Glomerular endothelial cell (primary cell): ENCODE measurements at regions not wholly inside any gene's neighbourhood (a gene's known extent, or its start where the extent isn't known, plus 50 kb on each side); places are given as distances from the start of the nearest gene placed in this dataset.

Source experiments
- DNase-seq: peaks from one replicate; pipeline ENCODE4 v3.0.0-alpha.2; 2011; ENCODE audit warnings: low read depth, low spot score; ENCODE audit errors: extremely low read depth

DNA sequence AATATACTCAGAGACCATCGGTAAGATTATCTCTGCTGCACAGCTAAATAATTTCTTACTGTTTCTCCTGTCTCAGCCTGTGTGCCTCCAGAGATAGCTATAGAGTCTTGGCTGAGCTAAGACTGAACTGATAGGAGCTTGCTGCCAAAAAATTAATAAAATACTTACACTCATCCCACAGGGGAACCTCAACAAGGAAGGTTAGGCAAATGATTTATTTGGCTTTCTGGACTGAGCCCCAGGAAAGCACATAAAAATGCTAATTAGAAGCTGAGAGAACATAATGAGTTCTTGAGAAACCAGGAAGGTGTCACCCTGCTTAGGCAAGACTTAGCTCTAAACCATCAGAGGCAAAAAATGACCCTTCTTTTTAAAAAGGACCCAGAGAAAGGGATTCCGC, 534.5 kb downstream of the TNS3 start:
- DNase-seq = no peak

DNA sequence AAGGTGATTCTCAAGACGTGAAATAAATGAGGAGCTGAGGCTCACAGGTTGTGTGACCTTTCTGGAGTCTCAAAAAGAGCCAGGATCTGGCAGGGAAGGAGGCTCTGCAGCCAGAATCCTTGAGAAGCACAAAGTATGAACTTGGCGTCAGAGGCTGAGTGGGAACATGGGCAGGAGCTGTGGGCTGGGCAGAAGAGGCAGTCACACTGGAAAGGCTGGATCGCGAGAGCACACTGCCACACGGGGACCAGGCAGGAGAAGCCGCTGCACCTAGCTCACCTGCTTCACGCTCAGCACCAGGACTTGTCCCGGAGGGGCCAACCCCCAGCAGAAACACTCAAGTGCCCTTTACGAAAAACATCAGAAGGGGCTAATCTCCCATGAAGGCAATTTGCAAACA, 535.0 kb downstream of the TNS3 start:
- DNase-seq = no peak

DNA sequence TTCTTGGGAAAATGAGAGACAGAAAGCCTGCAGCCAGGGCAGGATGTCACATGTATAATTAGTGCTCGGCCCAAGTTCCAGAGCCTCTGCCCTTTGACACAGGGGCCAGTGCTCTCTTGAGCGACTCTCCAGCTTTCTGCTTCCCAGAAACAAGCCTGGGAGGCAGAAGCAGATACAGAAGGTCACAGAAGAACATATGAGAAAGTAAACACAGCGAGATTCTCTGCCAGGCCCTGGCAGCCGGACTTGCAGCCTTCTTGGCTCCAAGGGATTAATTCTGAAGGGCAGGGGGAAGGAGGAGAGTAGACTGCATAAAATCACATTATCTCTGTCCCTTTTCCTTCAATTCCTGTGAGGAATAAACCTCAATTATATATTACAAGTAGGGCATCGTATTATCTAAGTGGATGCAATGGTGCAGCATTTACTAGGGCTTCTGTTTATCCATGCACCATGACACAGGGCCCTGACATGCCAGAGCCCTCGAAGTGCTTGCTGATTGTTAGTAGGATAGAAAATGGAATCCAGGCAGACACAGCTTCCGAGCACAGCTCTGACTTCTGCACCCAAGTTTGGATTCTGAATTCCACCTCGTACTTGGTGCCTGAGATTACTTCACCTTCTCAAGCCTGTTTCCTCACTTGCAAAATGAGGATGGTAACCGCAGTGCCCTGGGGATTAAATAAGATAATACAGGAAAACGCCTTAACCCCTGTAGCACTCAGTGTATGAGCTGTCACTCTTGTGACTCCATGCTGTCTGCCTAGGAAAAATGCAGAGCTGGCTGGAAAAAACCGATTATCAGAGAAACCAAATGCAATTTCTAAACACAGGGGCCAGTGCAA, 536.5 kb downstream of the TNS3 start:
- no peak for DNase-seq

DNA sequence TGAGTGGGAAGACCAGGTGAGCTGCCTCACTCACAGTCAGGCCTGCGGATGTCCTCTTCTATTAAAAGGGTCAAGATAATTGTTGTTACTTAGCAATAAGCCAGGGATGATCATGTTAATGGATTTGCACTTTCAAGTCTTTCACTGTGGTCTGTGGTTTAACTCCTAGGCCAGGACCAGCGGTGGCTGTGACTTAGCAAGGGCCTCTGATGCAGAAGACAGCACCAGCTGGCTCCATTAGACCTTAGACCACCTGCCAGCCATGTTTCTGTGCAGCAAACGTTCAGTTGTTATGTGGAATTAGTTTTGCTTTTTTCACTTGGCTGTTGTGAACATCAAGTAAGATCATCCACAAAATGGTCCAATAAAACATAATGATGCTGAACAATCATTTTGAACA, 537.3 kb downstream of the TNS3 start:
- no peak for DNase-seq

DNA sequence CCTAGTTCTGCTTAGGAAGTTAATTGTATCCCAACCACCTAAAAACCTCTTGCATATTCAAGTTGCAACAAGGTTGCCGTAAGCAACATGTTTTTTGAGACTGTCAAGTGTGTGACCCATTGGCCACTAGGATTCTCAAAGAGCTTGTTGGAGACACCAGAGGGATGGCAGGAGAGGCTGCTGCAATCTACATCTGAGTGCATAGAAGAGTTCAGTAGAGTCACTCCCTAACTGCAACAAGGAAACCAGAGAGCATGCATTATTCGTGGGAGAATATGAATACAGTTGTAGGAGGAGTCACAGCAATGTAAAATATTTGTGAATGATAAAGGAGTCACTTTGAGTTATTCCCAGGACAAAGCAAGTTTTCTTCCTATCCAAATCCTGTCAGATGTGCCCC, 538.6 kb downstream of the TNS3 start:
- no peak for DNase-seq

DNA sequence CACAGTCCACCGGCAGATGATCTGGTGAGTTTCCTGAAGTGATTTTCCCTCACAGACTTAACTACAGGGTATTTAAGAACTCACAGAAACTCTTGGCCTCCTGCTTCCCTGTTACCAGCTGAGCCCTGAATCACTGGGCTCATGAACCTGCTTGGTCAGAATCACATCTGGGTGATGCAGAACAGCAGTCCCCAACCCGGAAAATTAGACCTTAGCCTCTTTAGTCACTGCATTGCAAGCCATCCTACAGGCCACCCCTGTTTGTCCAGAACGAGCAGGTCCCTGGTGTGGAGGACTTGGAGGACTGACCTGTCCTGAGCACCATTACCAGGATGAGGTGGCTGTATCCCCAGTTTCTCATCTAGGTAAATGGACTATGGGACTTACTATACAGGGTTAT, 539.2 kb downstream of the TNS3 start:
- no peak for DNase-seq

DNA sequence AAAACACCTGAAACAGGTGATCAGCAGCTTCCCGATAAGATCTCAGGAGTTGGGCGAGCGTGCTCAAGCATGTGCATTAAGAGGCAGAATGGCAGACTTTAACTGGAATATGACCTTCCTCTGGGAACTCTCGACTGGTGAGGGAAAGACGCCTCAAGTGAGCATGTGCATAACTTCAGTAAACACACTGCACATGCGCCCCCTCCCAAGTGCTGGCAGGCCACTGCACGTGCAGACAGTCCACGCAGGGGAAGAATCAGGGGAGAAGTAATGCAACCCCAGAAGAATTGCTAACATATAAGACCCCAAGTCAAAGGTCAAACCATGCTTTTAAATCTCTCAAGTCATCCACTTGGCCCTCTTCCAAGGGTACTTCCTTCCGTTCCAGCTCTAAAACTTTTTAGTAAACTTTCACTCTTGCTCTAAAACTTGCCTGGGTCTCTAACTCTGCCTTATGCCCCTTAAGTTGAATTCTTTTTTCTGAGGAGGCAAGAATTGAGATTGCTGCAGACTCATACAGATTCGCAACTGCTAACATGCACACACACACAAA, 541.0 kb downstream of the TNS3 start:
- DNase-seq = no peak

DNA sequence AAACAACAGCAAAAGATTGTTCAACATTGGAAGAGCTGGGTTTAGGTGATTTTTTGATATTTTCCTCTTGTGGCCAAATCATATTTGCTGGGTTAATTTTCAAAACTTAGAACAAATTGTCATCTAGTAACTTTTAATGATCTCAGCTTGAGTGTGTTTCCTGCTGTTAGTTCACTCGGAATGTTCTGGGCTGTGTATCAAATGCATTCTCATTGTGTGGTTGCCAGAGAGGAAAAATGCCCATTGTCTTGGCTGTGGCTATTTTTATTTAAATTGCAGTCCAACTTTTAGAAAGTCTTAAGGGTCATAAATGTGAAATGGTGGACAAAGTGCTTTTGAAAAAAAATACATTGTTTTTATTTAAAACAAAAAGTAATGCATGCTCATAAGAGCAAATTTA, 542.0 kb downstream of the TNS3 start:
- peak; percentile 75 for DNase-seq

DNA sequence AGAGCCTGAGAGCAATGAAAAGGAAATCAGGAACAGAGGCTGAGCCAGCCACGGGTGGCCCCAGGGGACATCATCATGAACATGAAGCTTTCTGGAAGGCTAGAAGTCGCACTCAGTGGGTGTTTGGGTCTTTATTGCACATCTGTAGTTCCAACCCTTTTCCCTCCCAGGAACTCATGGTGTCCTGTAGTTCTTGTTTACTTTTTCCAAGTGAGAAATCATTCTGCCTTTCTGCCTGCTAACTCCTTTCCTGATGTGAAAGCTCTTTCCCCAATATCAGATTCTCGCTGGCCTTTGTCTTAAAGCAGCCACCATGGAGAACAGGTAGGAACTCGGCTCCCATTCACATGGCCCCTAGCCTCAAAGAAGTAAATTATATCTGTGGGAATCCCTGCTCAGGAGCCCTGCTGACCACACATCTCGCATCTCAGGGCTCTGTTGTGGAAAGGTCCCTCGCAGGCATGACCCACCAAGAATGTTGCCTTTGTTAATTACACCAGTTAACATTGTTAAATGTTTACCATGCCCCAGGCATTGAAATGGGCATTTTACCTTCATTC, 542.7 kb downstream of the TNS3 start:
- no peak for DNase-seq

DNA sequence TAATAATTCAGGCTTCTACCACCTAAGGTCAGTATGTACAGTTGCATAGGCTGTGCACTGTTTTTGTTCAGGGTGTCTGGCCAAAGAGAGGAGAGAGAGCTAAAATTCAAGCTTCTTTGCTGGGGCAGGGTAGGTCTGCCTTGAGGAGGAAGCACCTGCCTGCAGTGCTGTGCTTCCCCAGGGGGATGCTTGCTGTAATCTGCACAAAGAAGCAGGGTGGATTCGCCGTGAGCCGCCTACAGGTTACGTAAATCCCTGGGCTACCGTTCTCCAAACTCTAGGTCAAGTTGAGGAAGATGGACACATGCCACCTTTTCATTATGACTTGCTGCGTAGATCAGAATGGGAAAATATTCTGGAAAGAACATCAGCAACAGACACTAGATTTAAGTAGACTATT, 543.3 kb downstream of the TNS3 start:
- no peak for DNase-seq

DNA sequence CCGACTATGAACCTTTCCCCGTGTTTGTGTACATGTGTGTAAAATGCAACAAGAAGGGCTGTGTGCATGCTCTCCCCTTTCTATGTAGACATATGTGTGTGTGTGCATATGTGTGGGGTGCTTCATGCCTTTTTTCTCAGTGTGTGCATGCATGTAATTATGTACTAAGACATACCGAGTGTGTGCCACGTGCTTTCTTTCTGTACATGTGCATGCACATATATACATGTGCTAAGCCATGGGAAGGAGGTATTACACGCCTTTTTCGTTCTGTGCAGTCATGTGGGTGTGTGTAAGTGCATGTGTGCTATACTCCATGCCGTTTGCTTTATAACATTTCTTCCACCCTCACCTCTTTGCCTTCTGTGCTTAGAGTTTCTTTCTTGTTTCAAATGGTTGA, 544.3 kb downstream of the TNS3 start:
- DNase-seq = no peak

DNA sequence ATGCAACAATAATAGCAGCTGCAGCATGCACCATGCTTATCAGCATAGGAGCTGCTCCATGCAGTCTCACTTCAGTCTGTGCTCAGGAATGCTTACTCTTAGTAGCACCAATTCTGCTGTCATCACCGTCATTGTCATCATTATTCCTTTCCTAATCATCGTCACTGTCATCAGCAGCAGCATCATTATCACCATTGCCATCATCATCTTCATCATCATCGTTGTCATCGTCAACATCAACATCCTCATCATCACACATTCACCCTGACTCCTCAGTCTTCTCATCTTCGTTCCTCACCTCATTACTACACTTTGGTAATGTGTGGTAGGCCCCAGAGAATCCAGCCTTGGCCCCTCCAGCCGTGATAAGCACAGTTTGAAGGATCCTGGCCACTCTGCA, 545.0 kb downstream of the TNS3 start:
- no peak for DNase-seq

DNA sequence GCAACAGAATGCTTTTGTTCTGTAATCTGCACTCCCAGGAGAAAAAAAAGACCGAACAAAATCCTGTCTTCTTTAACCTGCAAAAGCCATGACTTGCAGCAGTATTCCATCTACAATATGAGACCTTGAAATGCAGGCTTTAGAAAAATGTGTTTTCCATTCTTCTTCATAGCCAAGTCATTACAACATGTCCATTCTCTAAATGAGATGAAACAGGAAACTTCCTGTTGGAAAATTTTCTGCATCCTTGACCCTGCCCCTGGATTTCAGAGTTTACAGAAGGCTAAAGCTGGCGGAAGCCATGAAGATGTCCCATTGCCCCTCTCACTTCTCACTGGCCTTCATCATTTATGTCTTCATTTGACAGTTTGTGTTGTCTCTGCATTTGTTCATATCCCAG, 546.4 kb downstream of the TNS3 start:
- DNase-seq = no peak

DNA sequence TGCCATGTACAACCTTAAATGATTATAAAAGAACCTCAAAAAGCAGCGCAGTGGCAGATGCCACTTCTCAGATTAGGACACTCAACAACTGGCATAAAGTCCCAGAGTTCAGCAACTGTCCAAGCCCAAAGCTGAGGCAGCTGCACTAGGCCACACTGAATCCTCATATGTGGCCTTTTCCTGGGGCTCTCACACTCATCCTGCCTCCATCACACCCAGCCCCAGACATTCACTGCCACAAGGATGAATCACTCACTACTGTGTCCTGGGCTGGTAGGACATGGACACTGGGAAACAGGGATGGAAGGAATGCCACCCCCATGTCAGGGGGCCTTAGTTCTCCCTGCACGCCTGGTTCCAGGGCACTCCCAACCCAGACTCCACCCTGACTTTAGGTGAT, 547.7 kb downstream of the TNS3 start:
- no peak for DNase-seq

DNA sequence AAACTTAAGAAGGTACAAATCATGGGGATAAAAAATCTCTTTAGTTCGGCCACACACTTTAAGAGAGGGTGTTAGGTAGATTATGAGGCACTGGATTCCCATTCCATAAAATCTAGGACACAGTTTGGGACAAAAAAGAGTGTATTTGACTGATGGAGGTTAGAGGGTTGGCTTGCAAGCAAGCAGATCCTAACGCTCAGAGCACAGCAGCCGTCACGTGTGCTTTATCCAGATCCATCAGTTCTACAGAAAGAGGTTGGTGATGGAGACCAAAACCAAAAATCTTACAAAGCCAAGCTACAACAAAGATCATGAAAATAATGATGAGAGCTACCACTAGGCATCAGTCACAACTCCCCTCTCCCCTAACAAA, 549.4 kb downstream of the TNS3 start:
- no peak for DNase-seq

DNA sequence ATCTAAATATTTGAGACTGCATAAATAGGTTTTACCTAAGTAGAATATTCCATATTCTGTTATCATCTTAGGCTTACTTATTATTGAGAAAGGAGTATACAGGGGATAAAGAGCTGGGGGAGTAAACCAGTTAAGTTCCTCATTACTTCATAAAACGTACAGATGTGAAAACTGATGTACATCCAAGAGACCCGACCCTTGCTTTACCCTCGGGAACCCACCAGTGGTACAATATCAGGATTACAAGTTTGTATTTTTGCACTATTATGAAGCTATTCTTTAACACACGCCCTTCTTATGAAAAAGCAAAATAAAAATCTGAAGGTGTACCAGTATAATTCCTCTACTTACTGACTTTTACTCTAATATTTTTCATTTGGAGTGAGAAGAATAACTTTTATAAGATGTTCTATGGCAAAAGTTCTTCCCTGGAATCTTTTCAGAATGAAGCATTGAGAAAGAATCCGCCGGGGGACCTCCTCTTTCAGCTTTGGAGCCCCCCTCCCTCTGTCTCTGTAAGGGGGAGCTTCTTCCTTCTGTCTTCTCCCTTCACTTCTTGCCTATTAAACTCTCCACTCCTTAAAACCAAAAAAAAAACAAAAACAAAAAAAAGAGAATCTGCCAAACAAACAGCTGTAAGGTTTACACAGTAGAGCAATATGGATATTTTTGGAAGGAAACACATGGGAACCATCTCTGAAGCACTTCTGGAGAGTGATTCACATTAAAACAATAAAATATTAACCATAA, 550.0 kb downstream of the TNS3 start:
- DNase-seq = no peak

DNA sequence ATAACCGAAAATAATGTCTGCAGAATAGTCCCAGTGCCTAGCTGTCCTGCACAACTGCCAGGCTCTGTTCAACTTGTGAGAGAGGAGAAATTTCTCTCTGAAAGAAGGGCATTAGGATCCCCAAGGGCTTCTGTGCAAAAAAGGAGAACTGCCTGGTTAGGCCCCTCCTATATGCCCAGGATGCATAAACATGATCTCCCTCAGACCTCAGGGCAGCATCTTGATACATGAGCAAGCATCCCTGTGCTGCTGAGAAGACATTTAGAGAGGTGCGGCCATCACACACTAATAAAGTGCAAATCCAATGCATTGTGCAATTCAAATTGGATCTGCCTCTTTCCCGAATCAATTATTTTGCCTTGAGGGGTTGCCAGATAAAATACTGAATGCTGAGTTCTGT, 553.6 kb downstream of the TNS3 start:
- DNase-seq = no peak

DNA sequence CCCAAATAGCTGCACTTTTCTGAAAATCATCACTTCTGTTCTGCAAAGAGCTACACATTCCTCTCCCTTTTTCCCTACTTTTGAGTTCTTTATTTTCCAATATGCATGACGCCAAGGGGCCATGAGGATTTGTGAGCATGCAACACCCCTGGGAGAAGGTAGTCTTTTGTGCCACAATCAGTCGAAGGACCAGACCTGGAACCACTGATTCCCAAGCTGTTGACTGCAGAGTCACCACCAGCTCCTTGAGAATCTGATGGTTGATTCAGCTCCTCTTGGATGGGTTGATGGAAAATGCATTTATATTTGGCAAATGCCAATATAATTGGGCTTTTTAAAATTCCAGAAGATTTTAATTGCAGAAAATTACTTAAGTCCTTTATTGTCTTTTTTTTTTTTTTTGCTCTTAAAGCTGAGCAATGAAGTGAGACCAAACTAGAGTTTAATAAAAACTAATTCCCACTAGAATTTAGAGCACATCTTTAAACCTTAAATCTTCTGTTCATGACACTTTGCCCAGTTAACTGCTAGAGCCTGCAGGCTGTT, 554.1 kb downstream of the TNS3 start:
- DNase-seq = no peak

DNA sequence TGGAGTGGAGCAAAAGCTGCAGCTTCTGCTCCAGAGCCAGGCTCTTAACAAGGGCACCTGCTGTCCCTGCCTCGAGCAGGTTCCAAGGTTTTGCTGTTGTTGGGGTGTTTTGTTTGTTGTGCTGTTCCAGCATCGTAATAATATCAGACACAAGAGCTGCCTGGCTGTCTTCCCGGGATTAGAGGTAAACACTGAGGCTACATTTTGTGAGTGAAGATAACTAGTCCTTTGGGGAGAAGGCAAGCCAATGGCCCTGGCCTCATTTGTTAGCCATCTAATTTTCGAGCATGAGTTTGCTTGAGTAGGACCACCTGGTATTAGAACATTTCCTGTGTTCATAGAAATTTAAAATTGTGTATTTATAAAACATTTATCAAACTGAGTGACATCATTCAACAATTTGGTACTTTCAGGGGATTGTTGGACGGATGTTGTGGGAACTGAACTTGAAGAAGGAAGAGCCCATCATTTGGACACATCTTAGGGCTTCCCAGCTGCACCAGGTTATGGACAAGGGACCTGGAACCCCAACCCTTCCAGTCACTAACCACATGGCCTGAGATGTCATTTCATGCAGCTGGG, 555.0 kb downstream of the TNS3 start:
- DNase-seq = no peak

DNA sequence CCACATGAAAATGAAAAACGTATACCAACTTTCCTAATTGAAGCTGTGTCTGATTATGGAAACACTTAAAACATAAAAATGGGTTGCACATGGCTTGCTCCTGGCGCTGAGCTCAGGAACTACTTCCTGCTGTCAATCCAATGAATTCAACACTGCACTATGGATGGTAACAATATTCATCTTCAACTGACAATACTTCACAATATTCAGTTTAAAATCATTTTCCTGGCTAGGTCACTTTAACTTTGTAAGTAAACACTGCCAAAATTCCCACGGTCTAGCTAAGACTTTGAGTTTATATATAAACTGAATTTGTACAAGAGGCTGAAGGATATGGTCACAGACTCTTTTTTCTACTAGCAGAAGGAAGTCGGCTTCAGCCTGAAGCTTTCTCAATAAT, 556.9 kb downstream of the TNS3 start:
- no peak for DNase-seq

DNA sequence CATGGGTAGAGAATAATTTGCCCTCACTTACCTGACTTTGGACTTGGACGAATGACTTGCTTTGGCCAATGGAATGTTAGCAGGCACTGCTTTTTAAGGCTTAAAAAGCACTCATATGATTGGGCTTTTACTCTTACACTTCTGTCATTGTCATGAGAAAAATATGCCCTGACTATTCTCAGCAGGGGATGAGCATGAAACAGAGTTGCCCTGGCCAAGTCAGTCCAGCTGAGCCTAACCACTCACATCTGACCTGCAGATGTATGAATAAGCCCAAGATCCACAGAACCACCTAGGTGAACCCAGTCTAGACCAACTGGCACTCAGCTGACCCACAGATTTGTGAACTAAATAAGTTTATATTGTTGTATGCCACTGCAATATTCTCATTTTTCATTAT, 573.5 kb downstream of the TNS3 start:
- no peak for DNase-seq
